Activated T-cell treated with anti-CD3 and anti-CD28 coated beads, Interleukin-2, amount 50 U/mL, for 48 hours (primary cell): ENCODE measurements at regions not wholly inside any gene's neighbourhood (a gene's known extent, or its start where the extent isn't known, plus 50 kb on each side); places are given as distances from the start of the nearest gene placed in this dataset.
"Not testable (repeated sequence)": the region's sequence is repeated elsewhere in the genome, so short reads cannot be mapped to it uniquely, and the experiment has no call there.

Experiments used
- DNase-seq, 2 experiments: peaks; one replicate each; pipeline ENCODE4 v3.0.0-alpha.2; 2020

- not testable (repeated sequence) for DNase-seq
Observed at GRCh38 chr13:109269381-109269780, 517.0 kb downstream of the IRS2 start.

GRCh38 chr13:109268492-109268891 is 517.9 kb downstream of the IRS2 start:
- DNase-seq: not testable (repeated sequence)

- not testable (repeated sequence) for DNase-seq
Observed at GRCh38 chr13:109267400-109267799, 519.0 kb downstream of the IRS2 start.

GRCh38 chr13:109265438-109265742 is 521.0 kb downstream of the IRS2 start:
- not testable (repeated sequence) for DNase-seq

- not testable (repeated sequence) for DNase-seq
Observed at GRCh38 chr13:109264603-109265437, 521.6 kb downstream of the IRS2 start.

GRCh38 chr13:109257761-109258157 is 528.6 kb downstream of the IRS2 start:
- not testable (repeated sequence) for DNase-seq
